Progenitor cell of endocrine pancreas (in vitro differentiated cells): ENCODE measurements at regions not wholly inside any gene's neighbourhood (a gene's known extent, or its start where the extent isn't known, plus 50 kb on each side); places are given as distances from the start of the nearest gene placed in this dataset.
A peak's percentile ranks its signal among the peaks of the same experiment; 100 is the strongest.

Experiments
- DNase-seq: peaks from one replicate; pipeline ENCODE4 v3.0.0; 2021; ENCODE audit warnings: low spot score; ENCODE audit not compliant: unreplicated experiment
- H3K27ac Mint-ChIP-seq: 2 replicates; pipeline ENCODE4 v1.8.0; 2021; ENCODE audit warnings: mild to moderate bottlenecking, moderate library complexity, mixed read lengths
- H3K27me3 Mint-ChIP-seq: 2 replicates; pipeline ENCODE4 v1.8.0; 2021; ENCODE audit warnings: mixed read lengths
- H3K36me3 Mint-ChIP-seq: 2 replicates; pipeline ENCODE4 v1.8.0; 2022; ENCODE audit warnings: mixed read lengths; ENCODE audit not compliant: insufficient read depth
- H3K4me1 Mint-ChIP-seq: 2 replicates; pipeline ENCODE4 v1.8.0; 2021; ENCODE audit warnings: low read depth, mixed read lengths
- H3K4me3 Mint-ChIP-seq: 2 replicates; pipeline ENCODE4 v1.8.0; 2021; ENCODE audit warnings: low read depth, mild to moderate bottlenecking, moderate library complexity, mixed read lengths
- H3K9me3 Mint-ChIP-seq: 2 replicates; pipeline ENCODE4 v1.8.0; 2021; ENCODE audit warnings: low read depth, mixed read lengths
- TF ChIP-seq, protein P1 (sequence below): fragments of 200-600 bp; sonication (generic); IDR thresholded peaks from one replicate; pipeline ENCODE4 v1.5.0; 2021; ENCODE audit warnings: antibody characterized with exemption, mild to moderate bottlenecking; ENCODE audit not compliant: unreplicated experiment

- Mint-ChIP-seq H3K27ac (no peak overlapping the region), H3K9me3 (no peaks in the 10 kb centered on the region), H3K27me3 (peaks cover 34% of the 10 kb centered on the region), H3K36me3 (no peaks in the 10 kb centered on the region), H3K4me1 (peaks cover 3% of the 10 kb centered on the region), H3K4me3 (no peak overlapping the region)
- DNase-seq, result no peak
- TF ChIP-seq, protein P1, sequence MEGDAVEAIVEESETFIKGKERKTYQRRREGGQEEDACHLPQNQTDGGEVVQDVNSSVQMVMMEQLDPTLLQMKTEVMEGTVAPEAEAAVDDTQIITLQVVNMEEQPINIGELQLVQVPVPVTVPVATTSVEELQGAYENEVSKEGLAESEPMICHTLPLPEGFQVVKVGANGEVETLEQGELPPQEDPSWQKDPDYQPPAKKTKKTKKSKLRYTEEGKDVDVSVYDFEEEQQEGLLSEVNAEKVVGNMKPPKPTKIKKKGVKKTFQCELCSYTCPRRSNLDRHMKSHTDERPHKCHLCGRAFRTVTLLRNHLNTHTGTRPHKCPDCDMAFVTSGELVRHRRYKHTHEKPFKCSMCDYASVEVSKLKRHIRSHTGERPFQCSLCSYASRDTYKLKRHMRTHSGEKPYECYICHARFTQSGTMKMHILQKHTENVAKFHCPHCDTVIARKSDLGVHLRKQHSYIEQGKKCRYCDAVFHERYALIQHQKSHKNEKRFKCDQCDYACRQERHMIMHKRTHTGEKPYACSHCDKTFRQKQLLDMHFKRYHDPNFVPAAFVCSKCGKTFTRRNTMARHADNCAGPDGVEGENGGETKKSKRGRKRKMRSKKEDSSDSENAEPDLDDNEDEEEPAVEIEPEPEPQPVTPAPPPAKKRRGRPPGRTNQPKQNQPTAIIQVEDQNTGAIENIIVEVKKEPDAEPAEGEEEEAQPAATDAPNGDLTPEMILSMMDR, result no peak
Observed at GRCh38 chr3:72451841-72452240, 396.4 kb downstream of the SHQ1 start.

- peaks cover 15% of the 10 kb centered on the region for H3K4me1 Mint-ChIP-seq
- H3K36me3 Mint-ChIP-seq, result peaks cover 1% of the 10 kb centered on the region
- H3K27ac Mint-ChIP-seq, result no peak overlapping the region
- no peaks in the 10 kb centered on the region for H3K9me3 Mint-ChIP-seq
- peaks cover 30% of the 10 kb centered on the region for H3K27me3 Mint-ChIP-seq
- H3K4me3 Mint-ChIP-seq, result no peak overlapping the region
- TF ChIP-seq, protein P1, result no peak
- DNase-seq, result no peak
Observed at GRCh38 chr3:72449551-72449950, 398.7 kb downstream of the SHQ1 start.

DNA sequence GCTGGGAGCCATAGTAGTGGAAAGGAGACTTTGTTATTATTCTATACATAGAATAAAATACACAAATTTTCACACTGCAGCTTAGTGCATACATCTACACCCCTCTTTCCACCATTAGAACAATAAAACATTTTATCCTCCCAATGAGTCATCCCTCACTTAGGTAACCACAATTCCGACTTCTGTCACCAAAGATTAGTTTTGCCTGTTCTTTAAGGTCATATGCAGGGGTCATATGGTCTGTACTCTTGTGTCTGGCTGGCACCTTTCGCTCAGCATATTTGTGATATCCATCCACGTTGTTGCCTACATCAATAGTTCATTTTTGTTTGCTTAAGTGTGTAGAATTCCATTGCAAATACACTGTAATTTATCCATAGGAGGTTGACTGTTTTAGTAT lies 399.4 kb downstream of the SHQ1 start:
- no peak for DNase-seq
- no peaks in the 10 kb centered on the region for H3K9me3 Mint-ChIP-seq
- peaks cover 28% of the 10 kb centered on the region for H3K27me3 Mint-ChIP-seq
- no peak overlapping the region for H3K4me3 Mint-ChIP-seq
- peaks cover 2% of the 10 kb centered on the region for H3K36me3 Mint-ChIP-seq
- no peak overlapping the region for H3K27ac Mint-ChIP-seq
- TF ChIP-seq, protein P1, result no peak
- peaks cover 22% of the 10 kb centered on the region for H3K4me1 Mint-ChIP-seq

DNA sequence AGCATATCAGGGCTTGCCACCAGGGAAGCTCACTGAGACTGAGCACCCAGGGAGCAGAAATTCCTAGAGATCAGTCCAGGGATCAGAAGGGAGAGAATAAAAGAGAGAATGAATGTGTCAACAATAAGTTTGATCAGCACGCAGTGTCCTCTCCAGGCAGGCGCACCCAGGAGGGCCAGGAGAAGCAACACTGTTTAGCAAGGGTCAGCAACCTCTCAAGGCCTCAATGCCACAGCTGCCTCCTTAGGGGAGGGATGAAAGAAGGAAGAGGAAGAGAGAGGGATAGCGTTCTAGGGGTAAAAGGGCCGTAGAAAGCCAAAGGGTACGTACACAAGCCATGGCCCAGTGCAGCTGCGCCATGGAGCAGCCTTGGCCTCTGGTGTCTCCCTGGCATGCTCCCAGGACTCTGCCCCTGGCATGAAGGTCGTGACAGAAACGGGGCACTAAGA lies 399.8 kb downstream of the SHQ1 start:
- DNase-seq, result no peak
- Mint-ChIP-seq H3K27ac (peak overlapping the region; percentile 26), H3K36me3 (peaks cover 3% of the 10 kb centered on the region), H3K4me3 (no peak overlapping the region), H3K4me1 (peaks cover 27% of the 10 kb centered on the region), H3K9me3 (no peaks in the 10 kb centered on the region), H3K27me3 (peaks cover 28% of the 10 kb centered on the region)
- TF ChIP-seq, protein P1, result no peak

GRCh38 chr3:72447059-72447946 lies 400.9 kb downstream of the SHQ1 start:
- H3K27ac Mint-ChIP-seq, result peak overlapping the region; percentile 82
- H3K27me3 Mint-ChIP-seq, result peaks cover 20% of the 10 kb centered on the region
- TF ChIP-seq, protein P1, result peak; percentile 31
- peak; percentile 93 for DNase-seq
- H3K4me1 Mint-ChIP-seq, result peaks cover 34% of the 10 kb centered on the region
- H3K9me3 Mint-ChIP-seq, result no peaks in the 10 kb centered on the region
- H3K4me3 Mint-ChIP-seq, result peak overlapping the region; percentile 68
- H3K36me3 Mint-ChIP-seq, result peaks cover 3% of the 10 kb centered on the region
